ENCODE measurements at regions not wholly inside any gene's neighbourhood (a gene's known extent, or its start where the extent isn't known, plus 50 kb on each side); places are given as distances from the start of the nearest gene placed in this dataset.

GRCh38 chr10:8951440-8952089 is 897.1 kb downstream of the GATA3 start:
- no peak overlapping the region for H3K4me3 ChIP-seq (ENCODE audit: low read depth, low read length)
- no peak for TF ChIP-seq CTCF (IDR thresholded peaks at IDR 0.05; ENCODE audit: borderline replicate concordance, insufficient read depth, low read depth, low read length)

GRCh38 chr10:8956400-8956799 is 901.9 kb downstream of the GATA3 start:
- no peak overlapping the region for H3K4me3 ChIP-seq (ENCODE audit: low read depth, low read length)
- no peak for TF ChIP-seq CTCF (IDR thresholded peaks at IDR 0.05; ENCODE audit: borderline replicate concordance, insufficient read depth, low read depth, low read length)

- TF ChIP-seq CTCF (IDR thresholded peaks at IDR 0.05; ENCODE audit: borderline replicate concordance, insufficient read depth, low read depth, low read length): no peak
- H3K4me3 ChIP-seq (ENCODE audit: low read depth, low read length): no peak overlapping the region
These were observed 907.8 kb downstream of the GATA3 start for GRCh38 chr10:8962249-8962648.

- no peak overlapping the region for H3K4me3 ChIP-seq (ENCODE audit: low read depth, low read length)
- no peak for TF ChIP-seq CTCF (IDR thresholded peaks at IDR 0.05; ENCODE audit: borderline replicate concordance, insufficient read depth, low read depth, low read length)
These were observed 912.6 kb downstream of the GATA3 start for GRCh38 chr10:8967061-8967460.

GRCh38 chr10:8969853-8970252 is 915.4 kb downstream of the GATA3 start:
- no peak for TF ChIP-seq CTCF (IDR thresholded peaks at IDR 0.05; ENCODE audit: borderline replicate concordance, insufficient read depth, low read depth, low read length)
- no peak overlapping the region for H3K4me3 ChIP-seq (ENCODE audit: low read depth, low read length)

GRCh38 chr10:8975535-8975934 is 921.0 kb downstream of the GATA3 start:
- no peak overlapping the region for H3K4me3 ChIP-seq (ENCODE audit: low read depth, low read length)
- TF ChIP-seq CTCF (IDR thresholded peaks at IDR 0.05; ENCODE audit: borderline replicate concordance, insufficient read depth, low read depth, low read length): no peak

GRCh38 chr10:8978100-8978499 is 923.6 kb downstream of the GATA3 start:
- no peak overlapping the region for H3K4me3 ChIP-seq (ENCODE audit: low read depth, low read length)
- no peak for TF ChIP-seq CTCF (IDR thresholded peaks at IDR 0.05; ENCODE audit: borderline replicate concordance, insufficient read depth, low read depth, low read length)

All from GM12875 (cell line).